Anterior cingulate cortex (tissue), 58 donors: ENCODE measurements at regions not wholly inside any gene's neighbourhood (a gene's known extent, or its start where the extent isn't known, plus 50 kb on each side); places are given as distances from the start of the nearest gene placed in this dataset.

ENCODE experiments used
- DNase-seq, 58 donors: peaks; one replicate each; lab custom pipeline; 2025; lab: John Stamatoyannopoulos, UW

GRCh38 chr1:25028587-25028906 lies 98.5 kb upstream of the RUNX3 start:
- no peak for DNase-seq

DNA sequence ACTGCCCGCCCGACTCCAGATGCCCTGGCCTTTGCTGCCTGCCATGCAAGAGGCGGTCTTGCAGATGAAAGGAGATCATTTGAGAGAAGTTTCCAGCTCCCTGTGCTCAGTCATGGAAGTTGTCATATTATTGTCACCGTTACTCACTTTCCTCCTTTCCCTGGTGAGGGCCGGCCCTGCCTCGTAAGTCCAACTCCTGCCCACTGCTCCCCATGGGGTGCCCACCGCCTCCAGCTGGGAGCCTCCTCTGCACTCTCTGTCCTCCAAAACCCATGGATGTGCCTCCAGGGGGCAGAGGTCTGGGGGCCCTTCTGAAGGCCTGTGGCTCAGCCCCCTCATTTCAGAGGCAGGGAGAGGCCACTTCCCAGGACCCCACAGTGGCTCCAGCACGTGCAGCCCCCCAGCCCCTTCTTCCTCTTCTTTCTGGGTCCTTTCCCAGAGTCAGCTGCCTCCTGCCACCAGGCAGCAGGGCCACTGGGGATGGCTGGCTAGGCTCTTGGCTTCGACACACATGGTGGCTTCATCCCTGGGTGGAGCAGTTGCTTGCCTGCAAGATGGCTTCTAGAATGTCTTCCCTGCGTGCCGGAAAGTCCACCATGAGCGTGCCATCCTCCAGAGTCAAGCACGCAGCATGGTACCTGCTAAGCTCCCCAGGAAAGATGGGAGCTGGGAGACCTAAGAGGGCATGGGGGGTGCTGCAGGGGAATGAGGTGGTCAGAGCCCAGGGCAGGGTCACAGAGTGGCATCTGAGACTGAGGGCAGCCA lies 97.9 kb upstream of the RUNX3 start:
- no peak for DNase-seq

GRCh38 chr1:25026730-25027450 lies 96.8 kb upstream of the RUNX3 start:
- DNase-seq, result no peak

DNA sequence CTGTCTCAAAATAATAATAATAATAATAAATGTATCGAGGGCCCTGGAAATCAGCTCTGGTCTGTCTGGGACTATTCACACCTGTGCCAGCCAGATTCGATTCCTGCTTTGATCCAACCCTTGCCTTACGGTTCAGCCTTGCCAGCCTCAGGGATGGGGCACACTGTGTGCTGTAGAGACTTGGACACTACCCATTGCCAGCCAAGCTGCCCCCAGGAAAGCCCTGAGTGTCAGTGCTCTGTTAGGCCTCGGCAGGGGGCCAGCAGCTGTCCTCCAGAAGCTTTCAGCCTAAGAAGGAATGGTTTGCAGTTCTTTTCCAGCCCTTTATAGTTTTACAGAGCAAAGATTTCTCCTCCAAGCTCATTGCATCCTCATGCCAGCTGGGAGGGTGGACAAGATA lies 96.2 kb upstream of the RUNX3 start:
- DNase-seq, result no peak

DNA sequence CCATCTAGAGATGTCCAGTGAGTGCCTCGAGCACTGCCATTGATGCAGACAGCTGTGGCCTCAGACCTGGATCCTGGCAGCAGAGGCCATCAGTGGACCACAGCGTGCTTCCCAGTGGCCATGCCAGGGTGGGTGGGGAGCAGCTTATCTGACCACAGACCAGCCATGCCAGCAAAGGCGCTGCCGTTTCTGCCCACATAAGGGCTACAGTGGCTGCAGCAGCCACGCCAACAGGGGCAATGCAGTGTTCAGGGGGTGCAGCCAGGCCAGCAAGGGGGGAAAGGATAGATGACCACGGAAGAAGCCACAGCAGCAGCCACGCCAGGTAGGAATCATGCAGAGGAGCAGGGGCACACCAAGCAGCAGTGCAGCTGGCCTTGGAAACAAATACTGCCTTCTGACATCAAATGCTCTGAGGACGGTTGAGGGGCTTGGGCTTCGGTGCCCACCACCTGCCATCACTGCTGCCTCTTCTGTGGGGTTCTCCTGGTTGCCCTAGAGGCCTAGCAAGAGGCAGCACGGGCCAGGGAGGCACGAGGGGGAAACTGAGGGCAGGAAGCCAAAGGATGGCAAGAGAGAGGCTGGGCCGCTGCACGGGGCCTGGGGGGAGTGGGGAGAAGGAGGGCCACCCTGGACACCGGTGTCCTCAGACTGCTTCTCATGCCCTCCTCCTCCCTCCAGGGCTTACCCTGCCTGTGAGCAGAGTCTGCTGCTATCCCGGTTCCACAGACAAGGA lies 94.7 kb upstream of the RUNX3 start:
- no peak for DNase-seq

GRCh38 chr1:25023826-25024225 lies 93.8 kb upstream of the RUNX3 start:
- no peak for DNase-seq

DNA sequence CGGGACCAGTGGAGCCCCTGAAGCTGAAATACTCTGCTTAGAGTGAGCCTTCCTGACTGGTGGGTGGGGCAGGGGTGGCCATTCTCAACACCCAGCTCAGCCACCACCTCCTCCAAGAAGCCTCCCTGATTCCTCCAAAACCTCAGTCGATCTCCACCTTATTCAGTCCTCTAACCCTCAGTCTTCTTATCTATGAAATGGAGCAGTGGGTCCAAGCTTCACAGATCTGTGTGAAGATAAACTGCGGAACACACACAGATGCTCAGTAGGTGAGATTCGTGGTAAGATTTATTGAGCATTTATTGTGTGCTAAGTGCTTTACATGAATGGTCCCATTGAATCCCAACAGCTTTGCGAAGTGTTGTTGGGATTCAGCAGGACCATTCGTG lies 93.1 kb upstream of the RUNX3 start:
- no peak for DNase-seq

- peak in 50 of 58 donors; percentile 13 to 76 (median 38) for DNase-seq
These were observed 92.5 kb upstream of the RUNX3 start for GRCh38 chr1:25022361-25023189.

DNA sequence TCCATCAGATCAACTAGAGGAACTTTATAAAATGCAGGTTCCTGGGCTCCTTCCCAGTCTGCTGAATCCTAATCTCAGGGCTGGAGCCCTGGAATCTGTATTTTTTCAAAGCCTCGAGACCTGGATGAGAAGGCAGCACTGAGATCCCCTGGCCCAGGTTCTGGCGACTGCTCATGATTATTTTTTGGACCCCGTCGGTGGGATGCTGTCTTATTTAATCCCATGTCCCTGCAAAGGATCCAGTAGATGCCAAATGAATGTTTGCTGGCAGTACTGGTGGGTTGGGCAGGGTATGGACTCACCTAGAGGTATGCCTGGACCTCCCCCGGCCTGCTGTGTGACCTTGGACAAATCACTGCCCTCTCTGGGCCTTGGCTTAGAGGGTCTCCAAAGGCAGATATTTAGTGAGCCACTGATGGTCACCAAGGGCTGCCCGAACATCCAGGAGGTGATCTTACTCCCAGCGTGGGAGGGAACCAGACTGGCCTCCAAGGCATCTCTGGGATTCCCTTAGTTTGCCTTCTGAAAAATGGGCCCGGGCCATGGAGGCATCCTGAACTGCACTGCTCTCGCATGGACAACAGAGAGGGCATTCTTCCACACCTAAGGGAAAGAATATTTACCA lies 91.6 kb upstream of the RUNX3 start:
- DNase-seq, result no peak

DNA sequence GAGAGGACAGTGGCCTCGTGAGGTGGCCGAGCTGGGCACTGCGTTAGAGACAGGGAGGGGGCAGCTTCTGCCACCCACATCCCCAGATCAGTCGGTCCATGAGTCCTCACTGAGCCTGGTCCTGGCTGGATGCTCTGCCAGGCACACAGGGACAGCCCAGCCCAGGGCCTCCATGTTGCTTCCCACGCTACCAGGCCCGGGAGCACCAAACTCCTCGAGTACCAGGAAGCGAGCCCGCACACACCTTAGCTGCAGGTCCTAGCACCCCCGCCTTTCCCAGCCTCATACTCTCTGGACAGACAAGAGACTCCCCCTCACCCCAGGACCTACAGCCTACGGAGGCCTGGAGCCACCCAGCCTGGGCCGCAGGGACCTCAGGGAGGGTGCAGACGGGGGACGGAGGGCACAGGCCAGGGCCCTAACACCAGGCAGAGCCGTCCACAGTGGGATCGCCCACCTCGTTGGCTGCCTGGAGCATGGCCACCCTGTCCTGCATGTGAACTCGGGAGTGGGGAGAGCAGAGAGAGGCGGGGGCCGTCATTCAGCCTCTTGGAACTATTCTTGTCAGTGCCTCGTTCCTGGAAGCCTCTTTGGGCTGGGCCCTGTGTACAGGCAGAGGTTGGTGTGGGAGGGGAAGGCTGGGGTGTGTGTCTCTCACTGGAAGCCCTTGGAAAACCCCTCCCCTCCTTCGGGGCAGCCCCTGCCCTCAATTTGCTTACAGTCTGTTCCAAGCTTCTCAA lies 90.9 kb upstream of the RUNX3 start:
- no peak for DNase-seq

DNA sequence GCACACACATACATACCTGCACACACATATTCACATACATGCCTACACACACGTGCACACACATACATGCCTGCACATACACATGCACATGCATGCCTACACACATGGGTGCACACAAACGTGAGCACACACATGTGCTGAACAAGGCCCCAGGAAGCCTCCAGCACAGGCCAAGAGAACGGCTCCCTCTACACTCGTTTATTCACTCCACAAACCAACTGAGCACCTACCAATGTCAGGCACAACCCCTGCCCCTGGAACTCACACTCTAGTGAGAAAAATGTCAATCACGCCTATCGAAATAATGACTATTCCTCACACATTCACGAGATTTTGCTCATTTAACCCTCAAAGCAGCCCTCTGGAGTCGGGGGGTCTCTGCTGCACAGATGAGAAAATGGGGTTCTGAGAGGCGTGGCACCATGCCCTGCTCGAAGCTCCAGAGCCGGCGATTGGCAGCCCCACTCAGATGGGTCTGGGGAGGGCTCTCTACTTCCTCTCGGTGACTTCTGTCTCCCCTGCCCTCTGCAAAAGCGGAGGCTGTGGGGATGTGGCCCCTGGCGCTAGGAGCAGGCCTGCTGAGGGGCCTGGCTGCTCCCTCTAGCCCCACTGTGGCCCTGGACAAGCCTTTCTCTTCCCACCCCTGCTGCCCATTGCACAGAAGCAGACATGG lies 90.2 kb upstream of the RUNX3 start:
- no peak for DNase-seq

- DNase-seq, result no peak
These were observed 89.5 kb upstream of the RUNX3 start for GRCh38 chr1:25019337-25020172.

- DNase-seq, result no peak
These were observed 88.9 kb upstream of the RUNX3 start for GRCh38 chr1:25018943-25019336.

DNA sequence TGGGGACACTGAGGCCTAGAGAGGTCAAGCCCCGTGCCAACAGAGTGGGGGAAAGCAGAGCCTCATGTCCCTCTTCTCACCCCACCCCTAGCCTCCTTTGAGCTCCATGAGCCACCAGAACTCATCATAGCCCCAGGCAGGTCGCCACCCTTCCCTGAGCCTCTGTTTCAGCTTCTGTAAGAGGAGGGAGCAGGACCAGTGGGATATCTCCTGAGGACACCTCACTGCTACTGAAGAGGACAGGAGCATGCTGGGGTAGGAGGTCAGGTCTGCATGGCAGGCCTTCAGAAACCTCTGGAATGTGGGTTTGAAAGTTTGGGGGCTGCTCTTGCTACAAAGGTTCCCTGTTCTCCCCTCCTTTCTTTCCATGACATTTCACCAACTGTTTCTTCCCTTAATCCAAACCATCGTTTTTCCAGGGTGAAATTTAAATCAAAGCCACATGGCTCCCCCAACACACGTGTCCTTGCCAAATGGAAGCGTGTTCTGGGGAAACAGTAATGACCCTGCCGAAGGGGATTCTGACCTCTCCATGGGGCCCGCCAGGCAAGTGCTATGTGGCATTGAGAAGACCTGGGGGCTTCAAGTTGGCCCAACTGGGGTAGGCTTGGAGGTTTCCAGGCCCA lies 88.1 kb upstream of the RUNX3 start:
- DNase-seq, result no peak

DNA sequence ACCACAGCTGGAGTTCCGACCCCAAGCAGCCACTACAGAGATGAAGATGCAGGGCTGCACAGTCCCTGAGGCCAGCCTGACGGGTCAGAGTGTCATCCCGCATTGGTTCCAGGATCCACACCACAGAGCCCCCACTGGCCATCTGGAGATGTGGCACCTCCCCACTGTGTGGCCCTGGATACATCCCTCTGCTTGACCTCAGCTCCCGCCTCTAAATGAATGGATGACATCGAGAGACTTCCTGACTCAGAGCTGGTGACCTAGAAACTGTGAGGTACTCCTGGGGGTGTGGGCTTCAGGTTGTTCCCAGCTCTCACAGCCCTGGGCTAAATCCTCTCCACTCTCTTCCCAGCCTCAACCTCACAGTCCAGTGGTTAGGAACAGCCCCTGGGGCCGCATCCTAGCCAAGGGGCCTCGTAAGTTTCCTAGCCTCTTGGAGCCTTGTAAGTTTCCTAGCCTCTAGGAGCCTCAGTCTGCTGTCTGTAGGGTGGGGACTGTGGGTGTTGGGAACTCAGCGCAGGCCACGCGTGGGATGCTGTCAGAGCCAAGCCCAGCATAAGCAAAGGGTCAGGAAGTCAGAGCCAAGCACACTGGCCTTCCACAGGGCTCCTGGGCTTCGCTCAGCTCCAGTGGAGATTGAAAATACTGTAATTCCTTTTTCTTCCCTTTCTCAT lies 87.5 kb upstream of the RUNX3 start:
- no peak for DNase-seq

- no peak for DNase-seq
These were observed 83.2 kb upstream of the RUNX3 start for GRCh38 chr1:25012966-25013962.
